ENCODE measurements at regions not wholly inside any gene's neighbourhood (a gene's known extent, or its start where the extent isn't known, plus 50 kb on each side); places are given as distances from the start of the nearest gene placed in this dataset.
"Not testable (repeated sequence)": the region's sequence is repeated elsewhere in the genome, so short reads cannot be mapped to it uniquely, and the experiment has no call there.

DNA sequence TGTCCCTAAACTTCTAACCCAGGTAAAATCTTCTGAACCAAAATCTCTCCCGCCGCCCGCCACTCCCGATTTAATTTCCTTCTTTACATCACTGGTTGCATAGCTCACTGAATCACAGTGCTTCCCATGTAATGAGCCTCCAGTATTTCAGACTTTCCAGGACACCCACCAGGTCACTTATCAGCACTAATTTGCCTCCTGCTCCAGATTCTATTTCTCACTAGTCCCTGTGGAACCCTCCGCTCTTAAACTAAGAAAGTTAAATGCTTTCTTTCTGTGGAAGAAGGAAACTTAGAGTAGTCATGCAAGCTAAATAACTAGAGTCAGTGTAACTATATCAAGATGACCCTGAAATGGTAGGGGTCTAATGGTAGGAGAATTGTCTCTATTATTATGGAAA lies 106.6 kb upstream of the OPCML start:
- Mint-ChIP-seq H3K27me3 (peaks cover 5 to 6% of the 10 kb centered on the region in 2 donors), H3K4me3 (no peak overlapping the region), H3K4me1 (no peaks in the 10 kb centered on the region), H3K27ac (no peak overlapping the region), H3K9me3 (peaks cover 0 to 8% (median 0%) of the 10 kb centered on the region in 8 donors), H3K36me3 (no peaks in the 10 kb centered on the region)
- POLR2A ChIA-PET (ENCODE audit: partially characterized antibody): no interaction called here
- Histone ChIP-seq H3K4me3 (ENCODE audit: low read length in 2 of 2) (no peak overlapping the region), H3K36me3 (ENCODE audit: insufficient read depth, low read length) (no peaks in the 10 kb centered on the region), H3K27ac (ENCODE audit: low read depth, low read length) (no peak overlapping the region), H3K4me1 (ENCODE audit: insufficient read depth, low read length) (no peaks in the 10 kb centered on the region), H3K27me3 (ENCODE audit: insufficient read depth, low read length) (no peaks in the 10 kb centered on the region), H3K9me3 (ENCODE audit: control insufficient read depth in 1 of 2, low read length in 2 of 2) (no peaks in the 10 kb centered on the region)
- CTCF ChIA-PET (ENCODE audit: partially characterized antibody): no interaction called here
- intact Hi-C loops (cut with micrococcal nuclease): no loop called here
- no peak for DNase-seq

DNA sequence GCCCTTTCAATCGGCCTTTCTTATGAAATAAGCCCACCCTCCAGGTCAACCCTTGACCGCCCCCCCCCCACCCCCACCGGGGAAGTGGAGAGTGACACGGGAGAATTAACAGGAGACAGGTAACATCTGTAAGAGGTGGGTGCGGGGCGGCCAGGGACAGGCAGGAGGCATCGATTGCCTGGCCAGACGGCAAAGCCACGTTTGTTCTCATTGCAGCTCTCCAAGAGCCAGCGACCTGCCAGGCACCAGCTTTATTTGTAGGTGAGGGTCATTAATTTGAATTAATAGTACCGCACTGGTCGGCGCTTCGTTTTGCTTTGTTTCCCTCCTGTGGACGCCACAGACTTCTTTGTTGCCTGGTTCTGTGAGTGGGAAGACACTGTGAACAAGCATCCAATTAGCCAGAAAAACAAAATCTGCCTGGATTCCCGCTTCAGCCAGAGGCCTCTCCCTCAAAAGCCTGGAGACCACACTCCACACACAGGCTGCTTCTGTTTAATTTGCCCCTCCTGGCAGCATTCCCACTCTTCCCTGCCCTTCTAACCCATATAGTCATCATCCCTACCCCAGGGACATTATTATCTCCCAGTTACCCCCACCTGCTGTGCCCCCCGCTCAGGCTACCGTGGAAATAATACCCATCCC lies 104.5 kb upstream of the OPCML start:
- H3K27ac Mint-ChIP-seq: no peak overlapping the region
- no peaks in the 10 kb centered on the region for H3K4me1 ChIP-seq (ENCODE audit: insufficient read depth, low read length)
- H3K9me3 ChIP-seq (ENCODE audit: control insufficient read depth in 1 of 2, low read length in 2 of 2): no peaks in the 10 kb centered on the region
- H3K4me3 Mint-ChIP-seq: no peak overlapping the region
- intact Hi-C loops (cut with micrococcal nuclease): no loop called here
- no peaks in the 10 kb centered on the region for H3K36me3 Mint-ChIP-seq
- no peaks in the 10 kb centered on the region for H3K4me1 Mint-ChIP-seq
- ChIA-PET CTCF (ENCODE audit: partially characterized antibody) (no interaction called here), POLR2A (ENCODE audit: partially characterized antibody) (no interaction called here)
- peaks cover 0 to 8% (median 0%) of the 10 kb centered on the region in 8 donors for H3K9me3 Mint-ChIP-seq
- DNase-seq: no peak
- no peaks in the 10 kb centered on the region for H3K36me3 ChIP-seq (ENCODE audit: insufficient read depth, low read length)
- peaks cover 5 to 6% of the 10 kb centered on the region in 2 donors for H3K27me3 Mint-ChIP-seq
- no peaks in the 10 kb centered on the region for H3K27me3 ChIP-seq (ENCODE audit: insufficient read depth, low read length)
- no peak overlapping the region for H3K4me3 ChIP-seq (ENCODE audit: low read length in 2 of 2)
- H3K27ac ChIP-seq (ENCODE audit: low read depth, low read length): no peak overlapping the region

GRCh38 chr11:133635244-133635739 lies 103.0 kb upstream of the OPCML start:
- intact Hi-C loops (cut with micrococcal nuclease): no loop called here
- Histone ChIP-seq H3K27ac (ENCODE audit: low read depth, low read length) (no peak overlapping the region), H3K9me3 (ENCODE audit: control insufficient read depth in 1 of 2, low read length in 2 of 2) (no peaks in the 10 kb centered on the region), H3K4me1 (ENCODE audit: insufficient read depth, low read length) (no peaks in the 10 kb centered on the region), H3K27me3 (ENCODE audit: insufficient read depth, low read length) (no peaks in the 10 kb centered on the region), H3K4me3 (ENCODE audit: low read length in 2 of 2) (no peak overlapping the region), H3K36me3 (ENCODE audit: insufficient read depth, low read length) (no peaks in the 10 kb centered on the region)
- Mint-ChIP-seq H3K27me3 (peaks cover 5 to 6% of the 10 kb centered on the region in 2 donors), H3K9me3 (peaks cover 0 to 7% (median 0%) of the 10 kb centered on the region in 8 donors), H3K4me1 (no peaks in the 10 kb centered on the region), H3K36me3 (no peaks in the 10 kb centered on the region), H3K27ac (no peak overlapping the region), H3K4me3 (no peak overlapping the region)
- POLR2A ChIA-PET (ENCODE audit: partially characterized antibody): no interaction called here
- no peak for DNase-seq
- CTCF ChIA-PET (ENCODE audit: partially characterized antibody): no interaction called here

GRCh38 chr11:133628371-133628770 lies 96.1 kb upstream of the OPCML start:
- H3K9me3 Mint-ChIP-seq; CTCF ChIA-PET (ENCODE audit: partially characterized antibody); H3K27me3 Mint-ChIP-seq: not testable (repeated sequence)

GRCh38 chr11:133621611-133622010 lies 89.3 kb upstream of the OPCML start:
- DNase-seq: no peak
- intact Hi-C loops (cut with micrococcal nuclease): no loop called here
- Mint-ChIP-seq H3K4me3 (no peak overlapping the region), H3K27ac (no peak overlapping the region), H3K4me1 (no peaks in the 10 kb centered on the region), H3K27me3 (peaks cover 0 to 2% of the 10 kb centered on the region in 2 donors), H3K36me3 (no peaks in the 10 kb centered on the region), H3K9me3 (peaks cover 0 to 16% (median 6%) of the 10 kb centered on the region in 8 donors)
- H3K9me3 ChIP-seq (ENCODE audit: control insufficient read depth in 1 of 2, low read length in 2 of 2): no peaks in the 10 kb centered on the region
- H3K27ac ChIP-seq (ENCODE audit: low read depth, low read length): no peak overlapping the region
- H3K4me1 ChIP-seq (ENCODE audit: insufficient read depth, low read length): no peaks in the 10 kb centered on the region
- no peak overlapping the region for H3K4me3 ChIP-seq (ENCODE audit: low read length in 2 of 2)
- ChIA-PET POLR2A (ENCODE audit: partially characterized antibody) (no interaction called here), CTCF (ENCODE audit: partially characterized antibody) (no interaction called here)
- H3K27me3 ChIP-seq (ENCODE audit: insufficient read depth, low read length): no peaks in the 10 kb centered on the region
- no peaks in the 10 kb centered on the region for H3K36me3 ChIP-seq (ENCODE audit: insufficient read depth, low read length)

More at GRCh38 chr11:133628371-133628770, 96.1 kb upstream of the OPCML start:
- H3K36me3 ChIP-seq (ENCODE audit: insufficient read depth, low read length); H3K4me1 ChIP-seq (ENCODE audit: insufficient read depth, low read length); DNase-seq; H3K4me3 ChIP-seq (ENCODE audit: low read length in 2 of 2); H3K9me3 ChIP-seq (ENCODE audit: control insufficient read depth in 1 of 2, low read length in 2 of 2); H3K36me3 Mint-ChIP-seq; H3K27ac ChIP-seq (ENCODE audit: low read depth, low read length); H3K4me1 Mint-ChIP-seq; H3K27me3 ChIP-seq (ENCODE audit: insufficient read depth, low read length); H3K4me3 Mint-ChIP-seq; intact Hi-C loops (cut with micrococcal nuclease); POLR2A ChIA-PET (ENCODE audit: partially characterized antibody); H3K27ac Mint-ChIP-seq: not testable (repeated sequence)

- DNase-seq: no peak
- Mint-ChIP-seq H3K4me3 (no peak overlapping the region), H3K27ac (no peak overlapping the region), H3K9me3 (peaks cover 0 to 25% (median 10%) of the 10 kb centered on the region in 8 donors), H3K36me3 (no peaks in the 10 kb centered on the region), H3K4me1 (no peaks in the 10 kb centered on the region), H3K27me3 (peaks cover 0 to 2% of the 10 kb centered on the region in 2 donors)
- Histone ChIP-seq H3K27ac (ENCODE audit: low read depth, low read length) (no peak overlapping the region), H3K36me3 (ENCODE audit: insufficient read depth, low read length) (no peaks in the 10 kb centered on the region), H3K9me3 (ENCODE audit: control insufficient read depth in 1 of 2, low read length in 2 of 2) (no peaks in the 10 kb centered on the region), H3K4me1 (ENCODE audit: insufficient read depth, low read length) (no peaks in the 10 kb centered on the region), H3K4me3 (ENCODE audit: low read length in 2 of 2) (no peak overlapping the region), H3K27me3 (ENCODE audit: insufficient read depth, low read length) (no peaks in the 10 kb centered on the region)
- ChIA-PET POLR2A (ENCODE audit: partially characterized antibody) (no interaction called here), CTCF (ENCODE audit: partially characterized antibody) (no interaction called here)
- intact Hi-C loops (cut with micrococcal nuclease): no loop called here
These were observed 87.7 kb upstream of the OPCML start for GRCh38 chr11:133619973-133620372.

GRCh38 chr11:133619397-133619796 lies 87.1 kb upstream of the OPCML start:
- no peaks in the 10 kb centered on the region for H3K36me3 Mint-ChIP-seq
- intact Hi-C loops (cut with micrococcal nuclease): no loop called here
- H3K27ac Mint-ChIP-seq: no peak overlapping the region
- DNase-seq: no peak
- no peaks in the 10 kb centered on the region for H3K4me1 ChIP-seq (ENCODE audit: insufficient read depth, low read length)
- no peaks in the 10 kb centered on the region for H3K9me3 ChIP-seq (ENCODE audit: control insufficient read depth in 1 of 2, low read length in 2 of 2)
- peaks cover 0 to 2% of the 10 kb centered on the region in 2 donors for H3K27me3 Mint-ChIP-seq
- H3K36me3 ChIP-seq (ENCODE audit: insufficient read depth, low read length): no peaks in the 10 kb centered on the region
- POLR2A ChIA-PET (ENCODE audit: partially characterized antibody): no interaction called here
- H3K4me3 Mint-ChIP-seq: no peak overlapping the region
- H3K4me3 ChIP-seq (ENCODE audit: low read length in 2 of 2): no peak overlapping the region
- H3K27me3 ChIP-seq (ENCODE audit: insufficient read depth, low read length): no peaks in the 10 kb centered on the region
- peaks cover 0 to 25% (median 11%) of the 10 kb centered on the region in 8 donors for H3K9me3 Mint-ChIP-seq
- CTCF ChIA-PET (ENCODE audit: partially characterized antibody): no interaction called here
- H3K27ac ChIP-seq (ENCODE audit: low read depth, low read length): no peak overlapping the region
- H3K4me1 Mint-ChIP-seq: no peaks in the 10 kb centered on the region

DNA sequence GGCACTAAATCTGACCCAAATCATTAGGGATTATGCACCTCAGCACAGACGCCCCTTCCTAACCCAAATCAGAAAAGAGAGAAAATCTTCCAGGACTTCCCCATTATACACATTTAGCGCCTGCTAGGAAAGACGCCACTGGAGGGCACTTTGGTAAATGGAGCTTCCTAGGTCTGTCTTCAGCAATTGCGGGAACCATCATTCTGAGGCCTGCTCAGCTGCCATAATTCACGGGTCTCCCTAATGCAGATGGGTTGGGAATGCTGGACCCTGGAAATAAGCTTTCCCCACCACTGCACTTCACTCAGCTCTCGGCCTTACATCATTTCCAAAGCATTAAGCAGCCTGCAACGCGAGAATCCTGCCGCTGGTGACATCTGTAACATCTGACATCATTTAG lies 86.2 kb upstream of the OPCML start:
- H3K27ac Mint-ChIP-seq: no peak overlapping the region
- no peaks in the 10 kb centered on the region for H3K4me1 Mint-ChIP-seq
- DNase-seq: no peak
- H3K27ac ChIP-seq (ENCODE audit: low read depth, low read length): no peak overlapping the region
- no peaks in the 10 kb centered on the region for H3K36me3 ChIP-seq (ENCODE audit: insufficient read depth, low read length)
- ChIA-PET CTCF (ENCODE audit: partially characterized antibody) (no interaction called here), POLR2A (ENCODE audit: partially characterized antibody) (no interaction called here)
- no peaks in the 10 kb centered on the region for H3K9me3 ChIP-seq (ENCODE audit: control insufficient read depth in 1 of 2, low read length in 2 of 2)
- intact Hi-C loops (cut with micrococcal nuclease): no loop called here
- H3K27me3 ChIP-seq (ENCODE audit: insufficient read depth, low read length): no peaks in the 10 kb centered on the region
- H3K36me3 Mint-ChIP-seq: no peaks in the 10 kb centered on the region
- no peak overlapping the region for H3K4me3 Mint-ChIP-seq
- peaks cover 0 to 30% (median 11%) of the 10 kb centered on the region in 8 donors for H3K9me3 Mint-ChIP-seq
- H3K4me1 ChIP-seq (ENCODE audit: insufficient read depth, low read length): no peaks in the 10 kb centered on the region
- peaks cover 0 to 2% of the 10 kb centered on the region in 2 donors for H3K27me3 Mint-ChIP-seq
- H3K4me3 ChIP-seq (ENCODE audit: low read length in 2 of 2): no peak overlapping the region

Measured in CD4-positive, alpha-beta memory T cell (primary cell).